Neural progenitor cell (in vitro differentiated cells): ENCODE measurements at regions not wholly inside any gene's neighbourhood (a gene's known extent, or its start where the extent isn't known, plus 50 kb on each side); places are given as distances from the start of the nearest gene placed in this dataset.
"Not testable (repeated sequence)": the region's sequence is repeated elsewhere in the genome, so short reads cannot be mapped to it uniquely, and the experiment has no call there.

Experiments
- DNase-seq: peaks from one replicate; pipeline ENCODE4 v3.0.0-alpha.2; 2016; ENCODE audit warnings: low spot score
- H2AFZ ChIP-seq: fragments of 200-600 bp; sonication (generic); replicated peaks from 2 replicates; pipeline ENCODE4 v1.6.1; 2016; ENCODE audit warnings: antibody characterized with exemption
- H3F3A ChIP-seq: fragments of 200-600 bp; sonication (generic); 2 replicates; pipeline ENCODE4 v1.6.1; 2016; ENCODE audit warnings: antibody characterized with exemption, low read depth
- H3K27ac ChIP-seq: fragments of 200-600 bp; sonication (generic); 2 replicates; pipeline ENCODE4 v1.5.1; 2016; ENCODE audit warnings: mild to moderate bottlenecking
- H3K27me3 ChIP-seq: fragments of 200-600 bp; sonication (generic); 2 replicates; pipeline ENCODE4 v1.6.1; 2016; ENCODE audit warnings: mild to moderate bottlenecking, moderate library complexity
- H3K36me3 ChIP-seq: fragments of 200-600 bp; sonication (generic); 2 replicates; pipeline ENCODE4 v1.5.1; 2016
- H3K4me1 ChIP-seq: fragments of 200-600 bp; sonication (generic); 2 replicates; pipeline ENCODE4 v1.6.1; 2016; ENCODE audit warnings: mixed run types
- H3K4me2 ChIP-seq: fragments of 200-600 bp; sonication (generic); 2 replicates; pipeline ENCODE4 v1.6.1; 2016
- H3K4me3 ChIP-seq: fragments of 200-600 bp; sonication (generic); 2 replicates; pipeline ENCODE4 v1.5.1; 2016
- H3K79me2 ChIP-seq: fragments of 200-600 bp; sonication (generic); 2 replicates; pipeline ENCODE4 v1.6.1; 2016; ENCODE audit warnings: low read depth
- H3K9ac ChIP-seq: fragments of 200-600 bp; sonication (generic); 2 replicates; pipeline ENCODE4 v1.6.1; 2016
- H3K9me3 ChIP-seq: fragments of 200-600 bp; sonication (generic); 2 replicates; pipeline ENCODE4 v1.5.1; 2016; ENCODE audit warnings: low read depth
- H4K20me1 ChIP-seq: fragments of 200-600 bp; sonication (generic); 2 replicates; pipeline ENCODE4 v1.6.1; 2016; ENCODE audit warnings: low read depth
- H3K27ac Mint-ChIP-seq: 3 replicates; pipeline ENCODE4 v1.8.0; 2021; ENCODE audit warnings: mixed read lengths
- H3K27me3 Mint-ChIP-seq: 2 replicates; pipeline ENCODE4 v1.8.0; 2022; ENCODE audit warnings: low read depth, mild to moderate bottlenecking, inconsistent platforms, moderate library complexity, mixed read lengths; ENCODE audit not compliant: insufficient read depth
- H3K36me3 Mint-ChIP-seq: 3 replicates; pipeline ENCODE4 v1.8.0; 2021; ENCODE audit warnings: mixed read lengths
- H3K4me1 Mint-ChIP-seq: 3 replicates; pipeline ENCODE4 v1.8.0; 2021; ENCODE audit warnings: mixed read lengths
- H3K4me3 Mint-ChIP-seq: 3 replicates; pipeline ENCODE4 v1.8.0; 2021; ENCODE audit warnings: mild to moderate bottlenecking, moderate library complexity, mixed read lengths
- H3K9me3 Mint-ChIP-seq: 3 replicates; pipeline ENCODE4 v1.8.0; 2020; ENCODE audit warnings: mixed read lengths
- CTCF ChIP-seq: fragments of 200-600 bp; sonication (generic); IDR thresholded peaks from 2 replicates; pipeline ENCODE4 v1.5.1; 2017; ENCODE audit warnings: antibody characterized with exemption, mild to moderate bottlenecking
- EZH2 ChIP-seq: fragments of 200-600 bp; sonication (generic); IDR thresholded peaks from 2 replicates; pipeline ENCODE4 v1.6.1; 2017; ENCODE audit warnings: antibody characterized with exemption, mild to moderate bottlenecking, moderate library complexity
- EZH2phosphoT487 ChIP-seq: fragments of 200-600 bp; sonication (generic); IDR thresholded peaks from 2 replicates; pipeline ENCODE4 v1.6.1; 2017; ENCODE audit warnings: antibody characterized with exemption

- Mint-ChIP-seq H3K4me1 (peaks cover 35% of the 10 kb centered on the region), H3K4me3 (no peak overlapping the region), H3K27ac (peak overlapping the region; percentile 95), H3K9me3 (peaks cover 14% of the 10 kb centered on the region), H3K27me3 (peaks cover 13% of the 10 kb centered on the region), H3K36me3 (peaks cover 1% of the 10 kb centered on the region)
- H3K36me3 ChIP-seq = no peaks in the 10 kb centered on the region
- H3K9ac ChIP-seq = no peak overlapping the region
- no peak overlapping the region for H3K4me3 ChIP-seq
- no peaks in the 10 kb centered on the region for H3K4me1 ChIP-seq
- H3K9me3 ChIP-seq = no peaks in the 10 kb centered on the region
- peaks cover 6% of the 10 kb centered on the region for H3F3A ChIP-seq
- no peaks in the 10 kb centered on the region for H4K20me1 ChIP-seq
- no peak overlapping the region for H2AFZ ChIP-seq
- H3K4me2 ChIP-seq = no peak overlapping the region
- no peak for TF ChIP-seq EZH2phosphoT487
- TF ChIP-seq CTCF = no peak
- TF ChIP-seq EZH2 = no peak
- H3K27me3 ChIP-seq = no peaks in the 10 kb centered on the region
- H3K27ac ChIP-seq = no peak overlapping the region
- DNase-seq = no peak
- H3K79me2 ChIP-seq = no peaks in the 10 kb centered on the region
Measured at GRCh38 chr22:48919851-48920589, 907.7 kb downstream of the BRD1 start.

- Mint-ChIP-seq H3K9me3 (peaks cover 14% of the 10 kb centered on the region), H3K4me3 (peak overlapping the region; percentile 47), H3K27ac (peak overlapping the region; percentile 95), H3K4me1 (peaks cover 35% of the 10 kb centered on the region), H3K27me3 (peaks cover 13% of the 10 kb centered on the region), H3K36me3 (peaks cover 1% of the 10 kb centered on the region)
- Histone ChIP-seq H3K27me3 (no peaks in the 10 kb centered on the region), H2AFZ (no peak overlapping the region), H3K27ac (no peak overlapping the region), H3K79me2 (no peaks in the 10 kb centered on the region), H3K9me3 (no peaks in the 10 kb centered on the region), H3K4me1 (no peaks in the 10 kb centered on the region), H3K36me3 (no peaks in the 10 kb centered on the region), H3F3A (peaks cover 6% of the 10 kb centered on the region), H3K9ac (no peak overlapping the region), H3K4me3 (no peak overlapping the region), H3K4me2 (no peak overlapping the region), H4K20me1 (no peaks in the 10 kb centered on the region)
- TF ChIP-seq CTCF (no peak), EZH2phosphoT487 (no peak), EZH2 (no peak)
- DNase-seq = peak; percentile 74
Measured at GRCh38 chr22:48919187-48919590, 908.5 kb downstream of the BRD1 start.

- H3K27ac ChIP-seq = no peak overlapping the region
- H2AFZ ChIP-seq = no peak overlapping the region
- no peak overlapping the region for H3K4me3 ChIP-seq
- Mint-ChIP-seq H3K4me3 (peak overlapping the region; percentile 47), H3K9me3 (peaks cover 14% of the 10 kb centered on the region), H3K4me1 (peaks cover 31% of the 10 kb centered on the region), H3K27ac (peak overlapping the region; percentile 92), H3K27me3 (peaks cover 13% of the 10 kb centered on the region), H3K36me3 (peaks cover 1% of the 10 kb centered on the region)
- H3K9ac ChIP-seq = no peak overlapping the region
- H3K79me2 ChIP-seq = no peaks in the 10 kb centered on the region
- no peak overlapping the region for H3K4me2 ChIP-seq
- no peaks in the 10 kb centered on the region for H3K27me3 ChIP-seq
- H3K36me3 ChIP-seq = no peaks in the 10 kb centered on the region
- no peaks in the 10 kb centered on the region for H3K9me3 ChIP-seq
- peak; percentile 9 for DNase-seq
- TF ChIP-seq EZH2phosphoT487 = no peak
- no peak for TF ChIP-seq EZH2
- no peak for TF ChIP-seq CTCF
- H3K4me1 ChIP-seq = no peaks in the 10 kb centered on the region
- H4K20me1 ChIP-seq = no peaks in the 10 kb centered on the region
- H3F3A ChIP-seq = peaks cover 6% of the 10 kb centered on the region
Measured at GRCh38 chr22:48918585-48919186, 909.0 kb downstream of the BRD1 start.

GRCh38 chr22:48912356-48913066, 915.2 kb downstream of the BRD1 start:
- not testable (repeated sequence) for H3K79me2 ChIP-seq, H3K36me3 ChIP-seq, H3K9ac ChIP-seq, DNase-seq, H3K4me3 Mint-ChIP-seq, H3K4me1 ChIP-seq, H3K36me3 Mint-ChIP-seq, H3K27me3 ChIP-seq, H2AFZ ChIP-seq, H4K20me1 ChIP-seq, H3K27me3 Mint-ChIP-seq, H3K27ac ChIP-seq, H3K27ac Mint-ChIP-seq, H3K4me3 ChIP-seq, H3F3A ChIP-seq, H3K4me2 ChIP-seq, H3K9me3 ChIP-seq
- Mint-ChIP-seq H3K9me3 (peaks cover 13% of the 10 kb centered on the region), H3K4me1 (peaks cover 11% of the 10 kb centered on the region)

GRCh38 chr22:48911647-48912046, 916.0 kb downstream of the BRD1 start:
- H3K27ac ChIP-seq, H3K4me3 Mint-ChIP-seq, H3K79me2 ChIP-seq, H3K27ac Mint-ChIP-seq, H3F3A ChIP-seq, H3K9me3 ChIP-seq, H3K4me1 ChIP-seq, H3K27me3 ChIP-seq, DNase-seq, H3K36me3 ChIP-seq, H3K27me3 Mint-ChIP-seq, H4K20me1 ChIP-seq, H3K4me2 ChIP-seq, H3K36me3 Mint-ChIP-seq, H3K4me3 ChIP-seq, H3K9me3 Mint-ChIP-seq, H2AFZ ChIP-seq, H3K9ac ChIP-seq: not testable (repeated sequence)
- H3K4me1 Mint-ChIP-seq = peaks cover 12% of the 10 kb centered on the region
